ENCODE measurements at regions not wholly inside any gene's neighbourhood (a gene's known extent, or its start where the extent isn't known, plus 50 kb on each side); places are given as distances from the start of the nearest gene placed in this dataset.
A peak's percentile ranks its signal among the peaks of the same experiment; 100 is the strongest.

- no peak for TF ChIP-seq CTCF (IDR thresholded peaks at IDR 0.05; ENCODE audit: low read depth, low read length)
- no peak for DNase-seq (ENCODE audit: low read depth in 2 of 2)
- H3K4me3 ChIP-seq (replicated peaks in 1 of 2; ENCODE audit: low read depth in 2 of 2, low read length in 2 of 2) = no peak overlapping the region
Measured at GRCh38 chr3:151559736-151560135, 98.9 kb upstream of the IGSF10 start.

GRCh38 chr3:151558661-151559060, 97.8 kb upstream of the IGSF10 start:
- no peak for TF ChIP-seq CTCF (IDR thresholded peaks at IDR 0.05; ENCODE audit: low read depth, low read length)
- no peak overlapping the region for H3K4me3 ChIP-seq (replicated peaks in 1 of 2; ENCODE audit: low read depth in 2 of 2, low read length in 2 of 2)
- DNase-seq (ENCODE audit: low read depth in 2 of 2) = peak; percentile 67 to 90

- H3K4me3 ChIP-seq (replicated peaks in 1 of 2; ENCODE audit: low read depth in 2 of 2, low read length in 2 of 2) = no peak overlapping the region
- no peak for DNase-seq (ENCODE audit: low read depth in 2 of 2)
- TF ChIP-seq CTCF (IDR thresholded peaks at IDR 0.05; ENCODE audit: low read depth, low read length) = no peak
Measured at GRCh38 chr3:151557068-151557840, 96.4 kb upstream of the IGSF10 start.

- DNase-seq (ENCODE audit: low read depth in 2 of 2) = no peak
- no peak for TF ChIP-seq CTCF (IDR thresholded peaks at IDR 0.05; ENCODE audit: low read depth, low read length)
- no peak overlapping the region for H3K4me3 ChIP-seq (replicated peaks in 1 of 2; ENCODE audit: low read depth in 2 of 2, low read length in 2 of 2)
Measured at GRCh38 chr3:151556596-151556995, 95.7 kb upstream of the IGSF10 start.

- no peak for TF ChIP-seq CTCF (IDR thresholded peaks at IDR 0.05; ENCODE audit: low read depth, low read length)
- DNase-seq (ENCODE audit: low read depth in 2 of 2) = no peak
- H3K4me3 ChIP-seq (replicated peaks in 1 of 2; ENCODE audit: low read depth in 2 of 2, low read length in 2 of 2) = no peak overlapping the region
Measured at GRCh38 chr3:151555523-151555922, 94.7 kb upstream of the IGSF10 start.

- TF ChIP-seq CTCF (IDR thresholded peaks at IDR 0.05; ENCODE audit: low read depth, low read length) = no peak
- DNase-seq (ENCODE audit: low read depth in 2 of 2) = peak; percentile 72 to 84
- no peak overlapping the region for H3K4me3 ChIP-seq (replicated peaks in 1 of 2; ENCODE audit: low read depth in 2 of 2, low read length in 2 of 2)
Measured at GRCh38 chr3:151553888-151554287, 93.0 kb upstream of the IGSF10 start.

GRCh38 chr3:151552589-151552988, 91.7 kb upstream of the IGSF10 start:
- peak; percentile 30 to 79 for DNase-seq (ENCODE audit: low read depth in 2 of 2)
- H3K4me3 ChIP-seq (replicated peaks in 1 of 2; ENCODE audit: low read depth in 2 of 2, low read length in 2 of 2) = no peak overlapping the region
- no peak for TF ChIP-seq CTCF (IDR thresholded peaks at IDR 0.05; ENCODE audit: low read depth, low read length)
